H9 (cell line): ENCODE measurements at regions not wholly inside any gene's neighbourhood (a gene's known extent, or its start where the extent isn't known, plus 50 kb on each side); places are given as distances from the start of the nearest gene placed in this dataset.

ENCODE experiments used
- DNase-seq: peaks from one replicate; pipeline ENCODE4 v3.0.0-alpha.2; 2017
- H2AFZ ChIP-seq: one replicate; pipeline ENCODE4 v1.6.1; 2013; ENCODE audit warnings: mild to moderate bottlenecking, low read length, control low read depth, moderate library complexity
- H2AK5ac ChIP-seq: 2 replicates; pipeline ENCODE4 v1.6.1; 2013; ENCODE audit warnings: low read length, control low read depth, mixed read lengths; ENCODE audit not compliant: insufficient read length
- H2BK120ac ChIP-seq: one replicate; pipeline ENCODE4 v1.6.1; 2013; ENCODE audit warnings: low read depth, mild to moderate bottlenecking, low read length, control low read depth, inconsistent platforms; ENCODE audit not compliant: poor library complexity, severe bottlenecking
- H2BK12ac ChIP-seq: 2 replicates; pipeline ENCODE4 v1.6.1; 2013; ENCODE audit warnings: low read length, control low read depth, mixed read lengths, low read depth; ENCODE audit not compliant: insufficient read length
- H2BK15ac ChIP-seq: 2 replicates; pipeline ENCODE4 v1.6.1; 2013; ENCODE audit warnings: low read depth, low read length, control low read depth
- H2BK20ac ChIP-seq: one replicate; pipeline ENCODE4 v1.6.1; 2013; ENCODE audit warnings: low read depth, mild to moderate bottlenecking, low read length, control low read depth, inconsistent platforms; ENCODE audit not compliant: poor library complexity, severe bottlenecking
- H2BK5ac ChIP-seq: 2 replicates; pipeline ENCODE4 v1.6.1; 2013; ENCODE audit warnings: low read length, control low read depth, mixed read lengths; ENCODE audit not compliant: insufficient read length
- H3K14ac ChIP-seq: 2 replicates; pipeline ENCODE4 v1.6.1; 2013; ENCODE audit warnings: low read length, control low read depth; ENCODE audit not compliant: insufficient read depth
- H3K18ac ChIP-seq: 2 replicates; pipeline ENCODE4 v1.6.1; 2013; ENCODE audit warnings: low read depth, mild to moderate bottlenecking, mixed read lengths, low read length, control low read depth; ENCODE audit not compliant: insufficient read length
- H3K23ac ChIP-seq: 2 replicates; pipeline ENCODE4 v1.6.1; 2013; ENCODE audit warnings: low read length, control low read depth, mixed read lengths, low read depth; ENCODE audit not compliant: insufficient read length
- H3K23me2 ChIP-seq: 2 replicates; pipeline ENCODE4 v1.6.1; 2013; ENCODE audit warnings: low read depth, mild to moderate bottlenecking, mixed read lengths, low read length, control low read depth; ENCODE audit not compliant: insufficient read length, poor library complexity, severe bottlenecking
- H3K27ac ChIP-seq: 2 replicates; pipeline ENCODE4 v1.5.1; 2013; ENCODE audit warnings: low read length, control low read depth, mixed read lengths, low read depth; ENCODE audit not compliant: insufficient read length
- H3K27me3 ChIP-seq: 2 replicates; pipeline ENCODE4 v1.6.1; 2013; ENCODE audit warnings: low read length, control low read depth, inconsistent platforms; ENCODE audit not compliant: insufficient read depth
- H3K4ac ChIP-seq: 2 replicates; pipeline ENCODE4 v1.6.1; 2013; ENCODE audit warnings: low read depth, mild to moderate bottlenecking, control low read depth, inconsistent platforms, low read length, moderate library complexity
- H3K4me1 ChIP-seq: 2 replicates; pipeline ENCODE4 v1.6.1; 2013; ENCODE audit warnings: low read length, control low read depth, inconsistent platforms; ENCODE audit not compliant: insufficient read depth
- H3K4me2 ChIP-seq: 2 replicates; pipeline ENCODE4 v1.6.1; 2013; ENCODE audit warnings: low read length, control low read depth, mixed read lengths; ENCODE audit not compliant: insufficient read length, insufficient read depth
- H3K56ac ChIP-seq: 2 replicates; pipeline ENCODE4 v1.6.1; 2013; ENCODE audit warnings: low read depth, mild to moderate bottlenecking, mixed read lengths, low read length, control low read depth; ENCODE audit not compliant: insufficient read length
- H3K79me1 ChIP-seq: 2 replicates; pipeline ENCODE4 v1.6.1; 2013; ENCODE audit warnings: low read depth, mild to moderate bottlenecking, moderate library complexity, low read length, control low read depth, inconsistent platforms; ENCODE audit not compliant: insufficient read depth, poor library complexity, severe bottlenecking
- H3K79me2 ChIP-seq: 2 replicates; pipeline ENCODE4 v1.6.1; 2013; ENCODE audit warnings: low read length, control low read depth, inconsistent platforms; ENCODE audit not compliant: insufficient read depth
- H3K9ac ChIP-seq: 2 replicates; pipeline ENCODE4 v1.6.1; 2013; ENCODE audit warnings: low read length, control low read depth, mixed read lengths; ENCODE audit not compliant: insufficient read length; ENCODE audit errors: extremely low read depth
- H3K9me3 ChIP-seq: one replicate; pipeline ENCODE4 v1.6.1; 2013; ENCODE audit warnings: low read depth, low read length, inconsistent platforms; ENCODE audit not compliant: control insufficient read depth
- H3T11ph ChIP-seq: one replicate; pipeline ENCODE4 v1.6.1; 2013; ENCODE audit warnings: mild to moderate bottlenecking, low read length, control low read depth, inconsistent platforms
- H4K20me1 ChIP-seq: one replicate; pipeline ENCODE4 v1.6.1; 2013; ENCODE audit not compliant: control insufficient read depth, insufficient read length, insufficient read depth
- H4K5ac ChIP-seq: 2 replicates; pipeline ENCODE4 v1.6.1; 2013; ENCODE audit warnings: low read depth, mild to moderate bottlenecking, mixed read lengths, low read length, control low read depth; ENCODE audit not compliant: insufficient read length
- H4K8ac ChIP-seq: replicated peaks from 2 replicates; pipeline ENCODE4 v1.6.1; 2013; ENCODE audit warnings: low read length, control low read depth, mixed read lengths, low read depth; ENCODE audit not compliant: insufficient read length
- H4K91ac ChIP-seq: 2 replicates; pipeline ENCODE4 v1.6.1; 2013; ENCODE audit warnings: low read depth, mild to moderate bottlenecking, moderate library complexity, mixed read lengths, low read length, control low read depth; ENCODE audit not compliant: insufficient read length
- H3K27ac Mint-ChIP-seq, 3 experiments: 2 replicates in 2 of 3; 3 replicates in 1 of 3; pipeline ENCODE4 v1.8.0; 2020 to 2021; ENCODE audit warnings: mixed read lengths in 3 of 3, mild to moderate bottlenecking in 1 of 3, moderate library complexity in 1 of 3
- H3K27me3 Mint-ChIP-seq: 2 replicates; pipeline ENCODE4 v1.8.0; 2021; ENCODE audit warnings: low read depth, mild to moderate bottlenecking, moderate library complexity, mixed read lengths
- H3K36me3 Mint-ChIP-seq, 3 experiments: 2 replicates in 2 of 3; 3 replicates in 1 of 3; pipeline ENCODE4 v1.8.0; 2020 to 2021; ENCODE audit warnings: low read depth in 3 of 3, mixed read lengths in 3 of 3; ENCODE audit not compliant: insufficient read depth in 1 of 3
- H3K4me1 Mint-ChIP-seq, 2 experiments: 2 replicates each; pipeline ENCODE4 v1.8.0; 2020; ENCODE audit warnings: mixed read lengths in 2 of 2
- H3K4me3 Mint-ChIP-seq, 2 experiments: 2 replicates in 1 of 2; 3 replicates in 1 of 2; pipeline ENCODE4 v1.8.0; 2020 to 2021; ENCODE audit warnings: mild to moderate bottlenecking in 2 of 2, mixed read lengths in 2 of 2, moderate library complexity in 1 of 2
- H3K9me3 Mint-ChIP-seq, 2 experiments: 2 replicates in 1 of 2; 3 replicates in 1 of 2; pipeline ENCODE4 v1.8.0; 2020; ENCODE audit warnings: mild to moderate bottlenecking in 2 of 2, mixed read lengths in 2 of 2, moderate library complexity in 1 of 2
- CTCF ChIP-seq: fragments of 200-600 bp; sonication (generic); conservative IDR thresholded peaks from 3 replicates; pipeline ENCODE4 v1.8.0; 2021; ENCODE audit warnings: antibody characterized with exemption, mild to moderate bottlenecking

- no peak overlapping the region for H3K4me2 ChIP-seq
- no peak overlapping the region for H3K9ac ChIP-seq
- H3K23ac ChIP-seq: no peak overlapping the region
- no peak overlapping the region for H2BK15ac ChIP-seq
- TF ChIP-seq CTCF: no peak
- no peak overlapping the region for H3K4ac ChIP-seq
- H2BK5ac ChIP-seq: no peak overlapping the region
- Mint-ChIP-seq H3K4me1 (no peaks in the 10 kb centered on the region), H3K9me3 (no peaks in the 10 kb centered on the region), H3K36me3 (no peaks in the 10 kb centered on the region), H3K27ac (no peak overlapping the region), H3K4me3 (no peak overlapping the region), H3K27me3 (no peaks in the 10 kb centered on the region)
- no peak overlapping the region for H2AK5ac ChIP-seq
- H3K4me1 ChIP-seq: no peaks in the 10 kb centered on the region
- H3K27me3 ChIP-seq: no peaks in the 10 kb centered on the region
- no peak for DNase-seq
- H3K56ac ChIP-seq: no peak overlapping the region
- no peaks in the 10 kb centered on the region for H4K20me1 ChIP-seq
- H3K23me2 ChIP-seq: no peaks in the 10 kb centered on the region
- no peak overlapping the region for H2BK120ac ChIP-seq
- no peak overlapping the region for H3K14ac ChIP-seq
- no peak overlapping the region for H4K8ac ChIP-seq
- H4K5ac ChIP-seq: no peak overlapping the region
- no peak overlapping the region for H3K27ac ChIP-seq
- H4K91ac ChIP-seq: no peak overlapping the region
- no peak overlapping the region for H2BK20ac ChIP-seq
- no peak overlapping the region for H3K18ac ChIP-seq
- no peak overlapping the region for H2BK12ac ChIP-seq
- H2AFZ ChIP-seq: no peak overlapping the region
- H3T11ph ChIP-seq: no peak overlapping the region
- H3K79me2 ChIP-seq: no peaks in the 10 kb centered on the region
- H3K9me3 ChIP-seq: no peaks in the 10 kb centered on the region
- H3K79me1 ChIP-seq: no peaks in the 10 kb centered on the region
These were observed 1038.1 kb upstream of the ADGRL4 start for GRCh38 chr1:80044662-80045061.
